ENCODE measurements at regions not wholly inside any gene's neighbourhood (a gene's known extent, or its start where the extent isn't known, plus 50 kb on each side); places are given as distances from the start of the nearest gene placed in this dataset. TPM values are rescaled to one million over a fixed set of nuclear protein-coding genes. Genes with fewer than 3 reads are reported as not detected.

Small RNAs in the stretch of these regions (small RNA-seq; reads per million reads assigned to genes)
- gene RNU6-721P, result not detected

All from liver (tissue), 1 donor.